ENCODE measurements at regions not wholly inside any gene's neighbourhood (a gene's known extent, or its start where the extent isn't known, plus 50 kb on each side); places are given as distances from the start of the nearest gene placed in this dataset.

DNA sequence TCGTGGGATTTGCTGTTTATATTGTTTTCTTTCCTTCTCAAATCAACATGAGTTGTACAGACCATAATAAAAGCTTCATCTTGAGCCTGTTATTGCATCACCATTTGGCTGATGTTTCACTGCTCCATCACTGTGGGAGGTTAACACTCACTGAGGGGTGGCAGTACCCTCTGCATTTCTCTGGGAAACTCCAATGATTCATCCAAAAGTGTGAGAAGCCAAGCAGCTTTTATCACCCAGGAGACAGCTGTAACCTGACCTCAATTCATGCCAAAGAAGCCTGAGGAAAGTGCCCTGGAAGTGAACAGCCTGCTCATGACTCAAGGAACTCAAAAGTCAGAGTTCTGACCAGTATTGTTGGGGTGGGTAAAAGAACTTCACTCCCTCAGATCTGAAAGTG, 84.1 kb downstream of the GPR88 start:
- Histone ChIP-seq H3K4me1 (replicated peaks) (peaks cover 43% of the 10 kb centered on the region), H3K36me3 (no peaks in the 10 kb centered on the region), H3K9me3 (replicated peaks) (no peaks in the 10 kb centered on the region), H3K4me3 (no peak overlapping the region), H3K27ac (peak overlapping the region; percentile 91), H3K27me3 (replicated peaks) (no peaks in the 10 kb centered on the region)
- DNase-seq (ENCODE audit: low read depth in 1 of 2, low spot score in 2 of 2): peak; percentile 89 to 94

GRCh38 chr1:100622506-100622905, 84.6 kb downstream of the GPR88 start:
- H3K4me1 ChIP-seq (replicated peaks): peaks cover 43% of the 10 kb centered on the region
- DNase-seq (ENCODE audit: low read depth in 1 of 2, low spot score in 2 of 2): no peak
- no peaks in the 10 kb centered on the region for H3K9me3 ChIP-seq (replicated peaks)

DNA sequence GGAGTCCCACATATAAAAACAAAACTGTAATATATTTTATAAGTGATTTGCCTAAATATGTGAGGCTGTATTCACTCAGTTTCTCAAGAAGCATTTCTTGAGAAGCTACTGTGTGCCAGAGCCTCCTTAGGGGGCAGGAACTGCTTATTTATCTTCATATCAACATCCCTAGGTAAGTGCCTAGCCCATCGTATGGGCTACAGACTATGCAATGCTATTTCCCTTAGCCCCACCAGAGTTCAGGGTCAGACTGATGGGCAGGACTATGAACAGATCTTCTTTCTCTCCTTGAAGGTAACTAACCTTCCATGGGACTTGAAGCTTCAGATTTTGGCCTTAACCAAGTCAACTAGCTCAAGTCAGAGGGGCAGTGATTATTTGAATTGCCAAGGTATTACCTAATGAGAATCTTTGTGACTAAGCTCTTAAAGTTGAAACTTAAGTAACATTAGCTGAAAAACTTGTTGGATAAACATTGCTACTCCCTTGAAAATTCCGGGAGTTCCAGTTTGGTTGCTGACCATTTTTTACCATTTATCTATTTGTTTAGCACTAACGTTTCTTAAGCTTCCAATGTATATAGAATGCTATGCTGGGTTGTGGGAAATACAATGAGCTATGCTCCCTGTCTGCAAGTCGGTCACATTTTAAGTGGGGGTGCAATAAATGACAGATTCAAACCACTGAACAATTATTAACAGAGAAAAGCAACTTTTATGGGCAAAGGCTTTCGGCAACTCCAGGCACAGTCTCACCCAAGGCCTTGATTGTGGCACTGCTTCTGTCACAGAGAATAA, 85.2 kb downstream of the GPR88 start:
- Histone ChIP-seq H3K9me3 (replicated peaks) (no peaks in the 10 kb centered on the region), H3K4me3 (no peak overlapping the region), H3K27me3 (replicated peaks) (no peaks in the 10 kb centered on the region), H3K27ac (peak overlapping the region; percentile 91), H3K4me1 (replicated peaks) (peaks cover 43% of the 10 kb centered on the region), H3K36me3 (no peaks in the 10 kb centered on the region)
- DNase-seq (ENCODE audit: low read depth in 1 of 2, low spot score in 2 of 2): peak in 1 of 2 experiments; percentile 78

More at GRCh38 chr1:100622506-100622905, 84.6 kb downstream of the GPR88 start:
- Histone ChIP-seq H3K4me3 (no peak overlapping the region), H3K36me3 (no peaks in the 10 kb centered on the region), H3K27me3 (replicated peaks) (no peaks in the 10 kb centered on the region), H3K27ac (peak overlapping the region; percentile 91)

DNA sequence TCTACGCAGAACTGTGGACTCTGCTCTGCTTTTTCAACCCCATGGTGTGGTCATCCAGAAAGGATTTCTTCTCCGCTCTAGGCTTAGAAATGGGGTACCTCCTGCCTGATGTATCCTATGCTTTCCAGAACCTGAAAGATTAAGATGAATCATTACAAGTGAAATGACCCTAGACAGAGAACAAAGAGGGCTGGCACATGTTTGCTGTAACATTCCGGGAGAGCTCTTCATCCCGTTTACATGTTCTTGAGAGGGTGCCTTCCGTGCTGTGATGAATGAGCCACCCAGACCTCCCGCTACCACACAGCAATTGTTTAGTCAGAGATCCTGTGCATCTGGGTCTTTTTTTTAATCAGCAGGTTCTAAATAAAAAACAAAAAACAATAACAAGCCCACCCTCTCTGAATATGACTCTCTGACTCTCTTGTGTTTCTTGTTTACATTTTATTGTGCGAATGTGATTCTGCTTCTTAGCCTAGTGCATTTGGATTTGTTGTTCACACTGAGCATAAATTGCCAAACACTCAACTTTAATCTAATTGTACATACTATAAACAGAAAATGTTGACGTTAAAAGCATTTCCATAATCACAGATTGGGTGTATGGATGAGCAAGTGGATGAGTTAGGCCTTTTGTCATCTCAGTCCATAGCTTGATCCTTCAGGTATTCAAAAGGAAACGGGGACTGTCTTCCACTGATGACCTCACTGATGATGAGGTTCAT, 87.1 kb downstream of the GPR88 start:
- Histone ChIP-seq H3K9me3 (replicated peaks) (no peaks in the 10 kb centered on the region), H3K4me1 (replicated peaks) (peaks cover 43% of the 10 kb centered on the region), H3K36me3 (no peaks in the 10 kb centered on the region), H3K27me3 (replicated peaks) (no peaks in the 10 kb centered on the region), H3K27ac (peak overlapping the region; percentile 91), H3K4me3 (no peak overlapping the region)
- peak; percentile 91 to 96 for DNase-seq (ENCODE audit: low read depth in 1 of 2, low spot score in 2 of 2)

- no peak for DNase-seq (ENCODE audit: low read depth in 1 of 2, low spot score in 2 of 2)
- no peaks in the 10 kb centered on the region for H3K27me3 ChIP-seq (replicated peaks)
- no peaks in the 10 kb centered on the region for H3K9me3 ChIP-seq (replicated peaks)
- H3K36me3 ChIP-seq: no peaks in the 10 kb centered on the region
- H3K4me1 ChIP-seq (replicated peaks): peaks cover 52% of the 10 kb centered on the region
- H3K4me3 ChIP-seq: no peak overlapping the region
- no peak overlapping the region for H3K27ac ChIP-seq
Measured at GRCh38 chr1:100626397-100626796, 88.5 kb downstream of the GPR88 start.

DNA sequence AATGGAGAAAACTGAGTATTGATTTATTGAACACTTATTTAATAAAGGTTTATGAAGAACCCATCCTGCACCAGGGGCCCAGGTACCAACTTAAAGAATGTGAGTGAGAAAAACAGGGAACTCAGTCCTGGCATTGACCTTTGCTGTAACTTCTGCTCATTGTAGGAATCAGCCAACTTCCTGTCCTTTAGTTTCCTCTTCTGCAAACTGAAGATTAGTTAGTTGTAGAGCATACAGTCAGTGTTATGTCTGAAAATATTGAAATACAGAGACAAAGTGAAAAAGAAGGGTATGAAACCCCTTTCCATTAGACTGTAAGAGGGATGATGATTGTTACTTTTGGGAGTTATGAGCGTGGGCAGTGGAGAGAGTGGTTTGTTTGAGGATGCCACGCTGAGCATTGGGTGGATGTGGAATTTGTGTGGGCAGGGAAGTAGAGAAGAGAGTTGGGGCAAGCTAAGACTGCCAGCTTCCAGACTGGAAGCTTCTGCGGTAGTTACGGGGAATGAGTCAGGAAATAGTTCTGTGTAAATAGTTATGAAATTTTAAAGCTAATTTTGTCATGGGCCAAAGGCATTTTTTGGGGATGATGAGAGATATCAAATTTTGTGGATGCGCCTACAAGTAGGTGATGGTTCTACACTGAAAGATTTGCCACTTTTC, 89.2 kb downstream of the GPR88 start:
- Histone ChIP-seq H3K27ac (no peak overlapping the region), H3K4me3 (no peak overlapping the region), H3K4me1 (replicated peaks) (peaks cover 50% of the 10 kb centered on the region), H3K9me3 (replicated peaks) (no peaks in the 10 kb centered on the region), H3K27me3 (replicated peaks) (no peaks in the 10 kb centered on the region), H3K36me3 (no peaks in the 10 kb centered on the region)
- no peak for DNase-seq (ENCODE audit: low read depth in 1 of 2, low spot score in 2 of 2)

DNA sequence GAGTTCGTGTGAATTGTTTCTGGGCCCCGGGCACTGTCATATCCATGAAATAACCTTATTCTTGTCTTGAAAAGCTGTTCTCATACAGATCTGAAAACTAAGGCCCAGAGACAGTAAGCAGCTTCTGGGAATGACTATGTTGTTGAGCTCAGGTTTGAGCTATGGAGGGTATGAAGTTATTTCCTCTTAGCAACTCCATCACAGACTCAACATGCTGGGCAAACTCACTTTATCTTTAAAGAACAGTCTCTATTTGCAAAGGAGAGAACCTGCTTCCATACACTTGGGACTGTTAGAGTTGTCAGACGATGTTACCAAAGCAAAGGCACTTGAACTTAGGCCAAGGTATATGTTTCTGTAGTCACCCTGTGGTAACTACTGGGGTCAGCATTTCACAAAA, 90.0 kb downstream of the GPR88 start:
- no peaks in the 10 kb centered on the region for H3K9me3 ChIP-seq (replicated peaks)
- no peaks in the 10 kb centered on the region for H3K36me3 ChIP-seq
- DNase-seq (ENCODE audit: low read depth in 1 of 2, low spot score in 2 of 2): no peak
- H3K27ac ChIP-seq: no peak overlapping the region
- H3K27me3 ChIP-seq (replicated peaks): no peaks in the 10 kb centered on the region
- H3K4me3 ChIP-seq: no peak overlapping the region
- peaks cover 42% of the 10 kb centered on the region for H3K4me1 ChIP-seq (replicated peaks)

- peaks cover 35% of the 10 kb centered on the region for H3K4me1 ChIP-seq (replicated peaks)
Measured at GRCh38 chr1:100628631-100629081, 90.7 kb downstream of the GPR88 start.

DNA sequence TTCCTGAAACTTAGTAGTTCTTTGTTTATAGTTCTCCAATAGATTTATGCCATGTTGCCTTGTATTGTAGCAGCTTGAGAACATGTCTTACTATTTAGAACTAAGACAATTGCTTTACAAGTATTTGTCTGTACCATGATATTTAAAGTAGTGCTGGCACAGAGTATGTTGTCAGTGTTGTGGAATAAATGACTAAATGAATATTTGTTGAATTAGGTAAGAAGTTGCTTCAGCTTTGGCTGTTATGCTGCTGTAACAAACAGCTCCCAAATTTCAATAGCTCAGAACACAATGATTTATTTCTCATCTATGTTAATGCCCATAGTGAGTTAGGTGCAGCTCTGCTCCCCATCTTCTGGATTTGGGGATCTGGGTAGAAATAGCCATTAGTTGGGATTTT, 90.2 kb upstream of the VCAM1 start:
- Histone ChIP-seq H3K27ac (no peak overlapping the region), H3K9me3 (replicated peaks) (no peaks in the 10 kb centered on the region), H3K27me3 (replicated peaks) (no peaks in the 10 kb centered on the region), H3K4me3 (no peak overlapping the region), H3K4me1 (replicated peaks) (peaks cover 28% of the 10 kb centered on the region), H3K36me3 (no peaks in the 10 kb centered on the region)
- DNase-seq (ENCODE audit: low read depth in 1 of 2, low spot score in 2 of 2): no peak

More at GRCh38 chr1:100628631-100629081, 90.7 kb downstream of the GPR88 start:
- Histone ChIP-seq H3K9me3 (replicated peaks) (no peaks in the 10 kb centered on the region), H3K36me3 (no peaks in the 10 kb centered on the region), H3K4me3 (no peak overlapping the region), H3K27me3 (replicated peaks) (no peaks in the 10 kb centered on the region), H3K27ac (no peak overlapping the region)
- no peak for DNase-seq (ENCODE audit: low read depth in 1 of 2, low spot score in 2 of 2)

DNA sequence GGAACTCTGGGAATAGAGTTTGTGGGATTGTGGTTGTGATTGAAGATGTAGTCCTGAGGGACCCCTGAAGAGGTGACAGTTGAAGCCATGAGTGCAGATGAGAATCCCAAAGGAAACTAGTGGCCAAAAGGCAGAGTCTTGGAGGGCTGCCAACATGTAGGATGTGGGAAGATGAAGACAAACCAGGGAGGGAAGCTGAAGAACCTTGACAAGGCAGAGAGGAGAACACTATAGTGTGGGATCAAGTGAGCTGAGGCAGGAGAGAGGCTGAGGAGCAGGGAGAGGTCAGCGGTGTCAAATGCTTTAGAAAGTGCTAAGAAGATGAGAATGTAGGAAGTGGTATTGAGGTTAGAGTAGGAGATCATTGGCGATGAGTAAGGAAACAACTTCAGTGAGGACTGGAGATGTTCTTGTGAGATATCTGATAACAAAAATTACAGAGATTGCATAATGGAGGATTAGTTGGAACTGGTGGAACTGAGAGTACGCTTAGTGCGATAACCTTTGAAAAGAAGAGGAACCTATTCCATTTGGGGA, 88.5 kb upstream of the VCAM1 start:
- peak in 1 of 2 experiments; percentile 48 for DNase-seq (ENCODE audit: low read depth in 1 of 2, low spot score in 2 of 2)
- Histone ChIP-seq H3K27ac (peak overlapping the region; percentile 40), H3K4me1 (replicated peaks) (peaks cover 14% of the 10 kb centered on the region)

GRCh38 chr1:100642826-100643225, 76.7 kb upstream of the VCAM1 start:
- no peak overlapping the region for H3K27ac ChIP-seq
- H3K36me3 ChIP-seq: no peaks in the 10 kb centered on the region

More for the DNA sequence above, 88.5 kb upstream of the VCAM1 start:
- H3K27me3 ChIP-seq (replicated peaks): no peaks in the 10 kb centered on the region
- no peaks in the 10 kb centered on the region for H3K36me3 ChIP-seq
- no peak overlapping the region for H3K4me3 ChIP-seq
- no peaks in the 10 kb centered on the region for H3K9me3 ChIP-seq (replicated peaks)

DNA sequence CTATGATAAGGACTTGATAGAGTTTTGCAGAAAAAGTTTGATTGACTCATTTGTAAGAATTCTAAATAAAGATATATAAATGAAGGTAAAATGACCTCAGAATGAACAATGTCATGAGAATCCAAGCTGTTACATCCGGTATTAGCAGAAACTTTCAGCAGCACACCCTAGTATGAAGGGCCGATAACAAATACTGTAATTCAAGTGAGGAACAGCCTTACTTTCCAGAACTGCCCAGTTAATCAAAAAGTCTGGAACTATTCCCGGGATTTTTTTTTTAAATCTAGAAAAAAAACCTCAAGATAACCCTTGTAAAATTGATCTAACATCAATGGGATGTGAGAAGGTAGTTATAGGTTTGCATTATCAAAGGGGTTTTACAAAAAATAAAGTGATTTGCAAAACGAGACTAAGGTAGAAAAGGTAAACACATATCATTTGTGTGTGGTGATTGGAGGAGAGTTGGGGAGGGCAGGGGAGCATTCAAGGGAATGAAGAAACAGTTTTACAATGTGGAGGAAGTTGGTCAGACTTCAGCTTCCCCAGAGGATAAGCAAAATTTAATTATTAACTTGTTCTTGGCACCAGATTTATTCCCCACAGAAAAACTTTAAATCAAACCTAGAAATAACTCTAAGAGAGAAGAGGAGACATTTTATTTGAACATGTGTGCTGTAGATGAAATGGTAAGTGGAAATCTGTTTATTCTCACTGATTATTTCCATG, 75.9 kb upstream of the VCAM1 start:
- Histone ChIP-seq H3K27ac (no peak overlapping the region), H3K36me3 (no peaks in the 10 kb centered on the region), H3K4me1 (replicated peaks) (peaks cover 19% of the 10 kb centered on the region), H3K4me3 (no peak overlapping the region), H3K9me3 (replicated peaks) (no peaks in the 10 kb centered on the region), H3K27me3 (replicated peaks) (no peaks in the 10 kb centered on the region)
- DNase-seq (ENCODE audit: low read depth in 1 of 2, low spot score in 2 of 2): no peak

More at GRCh38 chr1:100642826-100643225, 76.7 kb upstream of the VCAM1 start:
- H3K4me3 ChIP-seq: no peak overlapping the region
- H3K4me1 ChIP-seq (replicated peaks): peaks cover 19% of the 10 kb centered on the region
- no peak for DNase-seq (ENCODE audit: low read depth in 1 of 2, low spot score in 2 of 2)
- no peaks in the 10 kb centered on the region for H3K9me3 ChIP-seq (replicated peaks)
- H3K27me3 ChIP-seq (replicated peaks): no peaks in the 10 kb centered on the region

GRCh38 chr1:100646001-100646400, 73.5 kb upstream of the VCAM1 start:
- H3K9me3 ChIP-seq (replicated peaks): no peaks in the 10 kb centered on the region; the same call in 1 of the 2 replicates
- no peaks in the 10 kb centered on the region for H3K27me3 ChIP-seq (replicated peaks)
- DNase-seq (ENCODE audit: low read depth in 1 of 2, low spot score in 2 of 2): no peak
- H3K36me3 ChIP-seq: no peaks in the 10 kb centered on the region
- peaks cover 19% of the 10 kb centered on the region for H3K4me1 ChIP-seq (replicated peaks)
- no peak overlapping the region for H3K4me3 ChIP-seq
- H3K27ac ChIP-seq: no peak overlapping the region
